ENCODE measurements at regions not wholly inside any gene's neighbourhood (a gene's known extent, or its start where the extent isn't known, plus 50 kb on each side); places are given as distances from the start of the nearest gene placed in this dataset.

DNA sequence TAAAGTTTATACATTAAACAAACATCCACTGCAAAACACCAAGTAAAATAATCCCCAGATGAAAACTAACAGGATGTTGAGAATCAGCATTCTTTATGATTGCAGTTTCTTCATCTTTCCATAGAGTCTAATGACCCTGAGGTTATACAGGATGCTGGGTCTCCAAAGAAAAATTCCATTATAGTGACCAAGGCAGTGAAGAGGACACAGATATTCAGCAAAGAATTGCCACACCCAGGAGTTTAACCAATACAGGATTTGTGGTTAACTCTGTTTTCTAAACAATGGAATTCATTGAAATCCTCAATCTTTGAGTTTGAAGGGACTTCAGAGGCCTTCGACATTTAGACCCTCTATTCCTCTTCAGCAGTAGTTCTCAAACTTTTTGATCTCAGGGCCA lies 76.2 kb upstream of the ESX1 start:
- Histone ChIP-seq H3K36me3 (ENCODE audit: control insufficient read depth in 2 of 4, insufficient read depth in 4 of 4, low read length in 3 of 4) (no peaks in the 10 kb centered on the region), H4K5ac (ENCODE audit: insufficient read length, low read depth, low read length) (no peak overlapping the region), H2AK5ac (ENCODE audit: low read depth, low read length) (no peak overlapping the region), H3K4me1 (replicated peaks in 1 of 4; ENCODE audit: control insufficient read depth in 3 of 4, insufficient read depth in 4 of 4, low read length in 3 of 4) (no peaks in the 10 kb centered on the region), H2BK5ac (ENCODE audit: low read depth, low read length) (no peak overlapping the region), H3K9me3 (ENCODE audit: insufficient read depth in 2 of 2, low read depth in 1 of 2, low read length in 1 of 2) (no peaks in the 10 kb centered on the region), H3K4me3 (ENCODE audit: extremely low read depth in 1 of 4, insufficient read depth in 2 of 4, low read depth in 3 of 4, low read length in 4 of 4) (no peak overlapping the region), H3K9ac (replicated peaks in 1 of 4; ENCODE audit: extremely low read depth in 1 of 4, low read depth in 3 of 4, low read length in 3 of 4) (no peak overlapping the region), H4K91ac (replicated peaks; ENCODE audit: insufficient read length, low read length) (no peak overlapping the region), H3K14ac (ENCODE audit: insufficient read length) (no peak overlapping the region), H2BK15ac (ENCODE audit: low read length) (no peak overlapping the region), H2BK120ac (replicated peaks; ENCODE audit: low read depth, low read length) (no peak overlapping the region), H3K23me2 (ENCODE audit: low read depth, low read length) (no peaks in the 10 kb centered on the region), H3K79me2 (ENCODE audit: control insufficient read depth in 1 of 2, insufficient read depth in 2 of 2, low read length in 2 of 2) (no peaks in the 10 kb centered on the region), H4K8ac (ENCODE audit: extremely low read depth, insufficient read depth, low read length) (no peak overlapping the region), H3K18ac (ENCODE audit: extremely low read depth, low read length) (no peak overlapping the region), H3K4ac (replicated peaks; ENCODE audit: insufficient read length, low read depth, low read length) (no peak overlapping the region), H3K4me2 (ENCODE audit: insufficient read depth in 1 of 2, low read depth in 2 of 2, low read length in 2 of 2) (no peak overlapping the region), H2AFZ (ENCODE audit: low read length) (no peak overlapping the region), H3K23ac (ENCODE audit: insufficient read length) (no peak overlapping the region), H2BK20ac (ENCODE audit: low read length) (no peak overlapping the region), H3K56ac (replicated peaks; ENCODE audit: insufficient read length, low read depth, low read length) (no peak overlapping the region), H3K27me3 (replicated peaks in 1 of 4; ENCODE audit: control insufficient read depth in 3 of 4, extremely low read depth in 1 of 4, insufficient read depth in 3 of 4, low read length in 3 of 4) (no peaks in the 10 kb centered on the region), H3K27ac (ENCODE audit: low read depth, low read length) (no peak overlapping the region), H3K79me1 (ENCODE audit: low read depth, low read length) (no peaks in the 10 kb centered on the region), H4K20me1 (replicated peaks in 1 of 2; ENCODE audit: control insufficient read depth in 1 of 2, insufficient read depth in 2 of 2, low read length in 2 of 2) (no peaks in the 10 kb centered on the region), H2BK12ac (ENCODE audit: low read depth, low read length) (no peak overlapping the region)
- ChIA-PET POLR2A (ENCODE audit: partially characterized antibody) (no interaction called here), CTCF (ENCODE audit: partially characterized antibody) (no interaction called here)
- DNase-seq (ENCODE audit: low read depth in 1 of 2, low spot score in 2 of 2) (no peak), FAIRE-seq (no peak)
- 80% methylated on average over 1 of the region's 1 CpG; no CpG with 5 or more reads in 1 of the 2 experiments for WGBS, 2 experiments (ENCODE audit: extremely low coverage in 1 of 2, insufficient coverage in 1 of 2, insufficient read length in 1 of 2, insufficient replicate concordance in 2 of 2, low coverage in 1 of 2, low lambda C conversion rate in 2 of 2, missing lambda C conversion rate in 1 of 2)
- TF ChIP-seq MAFK (IDR thresholded peaks at IDR 0.05; ENCODE audit: low read depth, low read length) (no peak), RNF2 (IDR thresholded peaks at IDR 0.05; ENCODE audit: borderline replicate concordance, low read depth, low read length, missing control alignments, poor library complexity, severe bottlenecking) (no peak), RBBP5 (IDR thresholded peaks at IDR 0.05; ENCODE audit: borderline replicate concordance, low read depth, low read length) (no peak), POLR2A (IDR thresholded peaks at IDR 0.05; ENCODE audit: control extremely low read depth in 1 of 2, low read depth in 2 of 2, low read length in 2 of 2) (no peak), KDM5A (IDR thresholded peaks at IDR 0.05; ENCODE audit: low read length) (no peak), NANOG (IDR thresholded peaks at IDR 0.05; ENCODE audit: insufficient read depth, low read depth, low read length, poor library complexity, severe bottlenecking) (no peak), CREB1 (IDR thresholded peaks at IDR 0.05) (no peak), TAF1 (IDR thresholded peaks at IDR 0.05; ENCODE audit: low read depth, low read length) (no peak), SP2 (IDR thresholded peaks at IDR 0.05; ENCODE audit: low read length) (no peak), RXRA (IDR thresholded peaks at IDR 0.05; ENCODE audit: insufficient read depth, low read depth, low read length) (no peak), RAD21 (IDR thresholded peaks at IDR 0.05 in 1 of 2, conservative IDR thresholded peaks at IDR 0.05 in 1 of 2; ENCODE audit: low read depth in 2 of 2, low read length in 2 of 2) (no peak), USF2 (IDR thresholded peaks at IDR 0.05; ENCODE audit: low read length) (no peak), BCL11A (IDR thresholded peaks at IDR 0.05; ENCODE audit: low read depth in 2 of 2, low read length in 2 of 2) (no peak), YY1 (IDR thresholded peaks at IDR 0.05; ENCODE audit: low read depth, low read length) (no peak), SRF (IDR thresholded peaks at IDR 0.05; ENCODE audit: low read depth, low read length) (no peak)

Data from H1 (cell line).